Mucosa of stomach (tissue), 1 donor: ENCODE measurements at regions not wholly inside any gene's neighbourhood (a gene's known extent, or its start where the extent isn't known, plus 50 kb on each side); places are given as distances from the start of the nearest gene placed in this dataset.

ENCODE experiments used
- H3K27me3 ChIP-seq: one replicate; pipeline ENCODE4 v1.7.0; 2013; ENCODE audit warnings: mild to moderate bottlenecking, low read length; ENCODE audit not compliant: control insufficient read depth, insufficient read depth
- H3K36me3 ChIP-seq: one replicate; pipeline ENCODE4 v1.7.0; 2013; ENCODE audit warnings: low read length; ENCODE audit not compliant: control insufficient read depth, insufficient read depth
- H3K4me1 ChIP-seq: one replicate; pipeline ENCODE4 v1.7.0; 2013; ENCODE audit warnings: mild to moderate bottlenecking, low read length; ENCODE audit not compliant: control insufficient read depth, insufficient read depth
- H3K4me3 ChIP-seq: one replicate; pipeline ENCODE4 v1.7.0; 2013; ENCODE audit warnings: low read length
- H3K9ac ChIP-seq: one replicate; pipeline ENCODE4 v1.7.0; 2013; ENCODE audit warnings: mild to moderate bottlenecking, low read length, moderate library complexity
- H3K9me3 ChIP-seq: one replicate; pipeline ENCODE4 v1.7.0; 2013; ENCODE audit warnings: mild to moderate bottlenecking, low read length, moderate library complexity; ENCODE audit not compliant: control insufficient read depth
- donor health status: Pancreatic carcinoma.

DNA sequence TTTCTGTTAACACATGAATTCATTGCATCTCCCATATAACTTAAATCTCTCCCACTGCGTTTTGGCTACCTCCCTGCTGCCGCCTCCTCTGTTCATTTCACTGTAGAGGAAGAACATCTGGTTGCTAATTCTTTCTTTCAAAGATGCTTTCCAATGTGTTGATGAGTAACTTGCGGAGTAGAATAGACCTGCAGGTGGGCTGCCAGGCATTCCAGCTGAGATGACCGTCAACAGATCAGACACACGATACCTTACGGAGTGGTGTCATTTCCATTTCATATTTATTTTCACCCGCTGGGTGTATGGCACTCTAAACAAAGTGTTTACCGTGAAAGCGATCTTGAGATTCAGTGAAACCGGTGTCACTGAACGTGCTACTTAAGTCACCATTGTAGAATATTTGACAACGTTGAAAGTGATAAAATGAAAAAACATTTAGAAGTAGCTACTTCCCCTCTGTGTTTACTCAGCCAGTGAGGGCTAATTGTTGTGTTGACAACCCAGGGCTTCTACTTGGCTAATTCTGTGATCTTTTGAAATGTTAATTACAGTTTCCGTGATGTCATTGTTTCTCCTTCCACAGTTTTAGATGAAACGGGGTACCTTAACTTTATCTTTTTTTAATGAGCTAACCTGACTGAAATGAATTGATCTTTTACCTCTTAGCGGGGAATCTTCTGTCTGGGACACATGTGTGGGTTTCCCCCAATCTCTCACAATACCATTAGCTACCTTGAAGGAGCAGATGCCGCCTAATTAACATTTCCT, 228.5 kb upstream of the ARGLU1 start:
- peak overlapping the region; percentile 14 for H3K4me3 ChIP-seq

DNA sequence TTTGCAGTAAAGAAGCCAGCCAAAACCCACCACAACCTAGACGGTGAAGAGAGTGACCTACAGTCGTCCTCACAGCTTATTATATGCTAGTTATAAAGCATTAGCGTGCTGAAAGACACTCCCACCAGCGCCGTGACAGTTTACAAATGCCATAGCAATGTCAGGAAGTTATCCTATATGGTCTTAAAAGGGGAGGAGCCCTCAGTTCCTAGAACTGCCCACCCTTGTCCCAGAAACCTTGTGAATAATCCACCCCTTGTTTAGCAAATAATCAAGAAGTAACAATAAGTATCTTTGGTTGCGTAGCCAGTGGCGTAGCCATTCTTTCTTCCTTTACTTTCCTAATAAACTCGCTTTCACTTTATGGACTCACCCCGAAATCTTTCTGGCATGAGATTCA, 227.9 kb upstream of the ARGLU1 start:
- Histone ChIP-seq H3K36me3 (no peaks in the 10 kb centered on the region), H3K9me3 (no peaks in the 10 kb centered on the region), H3K27me3 (no peaks in the 10 kb centered on the region), H3K9ac (no peak overlapping the region), H3K4me1 (no peaks in the 10 kb centered on the region), H3K4me3 (peak overlapping the region; percentile 14)

More for the DNA sequence above, 228.5 kb upstream of the ARGLU1 start:
- Histone ChIP-seq H3K4me1 (no peaks in the 10 kb centered on the region), H3K27me3 (no peaks in the 10 kb centered on the region), H3K9me3 (no peaks in the 10 kb centered on the region), H3K36me3 (no peaks in the 10 kb centered on the region), H3K9ac (no peak overlapping the region)

DNA sequence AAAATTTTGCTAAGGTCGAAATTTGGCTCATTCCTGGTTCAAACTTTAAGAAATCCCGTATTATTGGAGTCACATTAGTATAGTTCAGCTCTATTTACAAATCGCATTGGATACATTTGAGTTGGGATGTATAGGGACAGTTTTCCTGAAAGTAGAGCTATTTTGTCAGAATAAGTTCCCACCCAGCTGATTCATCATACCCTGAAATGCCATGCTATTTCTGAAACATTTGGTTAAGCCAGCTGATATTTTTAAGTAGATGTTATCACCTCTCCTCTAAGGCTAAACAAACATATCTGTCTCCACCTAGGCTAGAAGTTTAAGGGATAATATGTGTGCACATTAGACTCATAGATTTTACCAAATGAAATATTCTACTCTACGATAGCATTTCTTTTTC, 226.2 kb upstream of the ARGLU1 start:
- no peaks in the 10 kb centered on the region for H3K4me1 ChIP-seq
- H3K4me3 ChIP-seq: no peak overlapping the region
- no peaks in the 10 kb centered on the region for H3K9me3 ChIP-seq
- H3K36me3 ChIP-seq: no peaks in the 10 kb centered on the region
- H3K27me3 ChIP-seq: no peaks in the 10 kb centered on the region
- no peak overlapping the region for H3K9ac ChIP-seq

DNA sequence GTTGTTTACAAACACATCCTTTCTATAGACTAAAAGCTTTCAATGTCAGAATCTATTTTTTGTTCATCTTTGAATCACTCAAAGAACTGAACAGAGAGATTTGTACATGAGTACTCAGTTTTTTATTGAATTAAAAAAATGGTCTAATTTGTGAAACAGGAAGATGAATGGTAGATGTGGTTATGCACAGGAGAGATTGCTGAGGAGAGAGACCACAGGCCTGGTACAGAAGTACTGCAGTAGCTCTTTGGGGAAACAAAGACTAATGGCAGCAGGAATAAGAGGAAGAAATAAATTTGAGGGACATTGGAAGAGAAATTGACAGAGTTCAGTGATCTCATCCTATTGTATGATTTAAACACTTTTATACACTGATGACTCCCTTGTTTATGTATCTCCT, 222.0 kb upstream of the ARGLU1 start:
- Histone ChIP-seq H3K4me1 (no peaks in the 10 kb centered on the region), H3K4me3 (no peak overlapping the region), H3K36me3 (no peaks in the 10 kb centered on the region), H3K9me3 (no peaks in the 10 kb centered on the region), H3K27me3 (no peaks in the 10 kb centered on the region), H3K9ac (no peak overlapping the region)

DNA sequence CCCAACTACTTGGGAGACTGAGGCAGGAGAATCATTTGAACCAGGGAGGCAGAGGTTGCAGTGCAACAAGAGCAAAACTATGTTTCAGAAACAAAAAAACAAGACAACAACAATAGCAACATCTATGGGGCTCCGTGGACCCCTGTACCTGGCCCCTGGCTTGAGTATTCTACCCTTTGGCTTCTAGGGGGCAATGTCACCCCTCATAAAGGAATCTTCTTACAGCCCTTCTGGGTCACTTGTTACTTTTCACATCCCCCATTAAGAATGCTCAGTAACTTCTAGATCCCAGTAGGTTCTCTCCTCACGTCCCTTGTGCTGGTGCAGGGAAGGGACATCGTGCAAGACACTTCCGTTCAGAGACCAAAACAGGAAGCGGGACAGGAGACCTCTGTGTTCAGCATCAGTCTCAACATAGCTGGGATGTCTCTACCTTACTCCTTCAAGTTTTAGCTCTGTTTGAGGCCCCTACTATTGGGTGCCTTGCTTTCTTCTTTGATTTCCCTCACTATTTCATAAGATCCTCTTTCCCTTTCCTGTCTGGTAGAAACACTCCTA, 218.1 kb upstream of the ARGLU1 start:
- Histone ChIP-seq H3K4me3 (no peak overlapping the region), H3K4me1 (no peaks in the 10 kb centered on the region)

DNA sequence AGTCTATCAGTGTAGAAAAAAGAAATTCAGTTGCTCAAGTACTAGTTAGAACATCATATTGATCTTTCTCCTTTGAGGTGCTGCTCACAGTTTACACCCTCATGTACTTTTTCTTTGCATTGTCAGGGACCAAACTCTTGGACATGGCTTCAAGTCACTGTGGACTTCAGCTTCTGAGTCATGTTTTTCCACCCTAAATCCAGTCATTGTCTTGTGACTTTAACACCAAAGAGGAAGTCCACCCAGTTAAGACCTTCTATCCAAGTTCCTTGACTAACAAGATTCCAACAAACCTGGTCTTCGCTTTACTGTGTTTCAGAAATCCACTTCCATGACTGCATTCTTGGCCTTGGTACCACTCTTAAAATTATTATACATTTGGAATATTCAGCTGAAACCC, 206.7 kb upstream of the ARGLU1 start:
- no peaks in the 10 kb centered on the region for H3K36me3 ChIP-seq
- H3K9ac ChIP-seq: no peak overlapping the region
- H3K4me3 ChIP-seq: no peak overlapping the region
- no peaks in the 10 kb centered on the region for H3K27me3 ChIP-seq
- H3K9me3 ChIP-seq: no peaks in the 10 kb centered on the region
- no peaks in the 10 kb centered on the region for H3K4me1 ChIP-seq

More for the DNA sequence above, 218.1 kb upstream of the ARGLU1 start:
- Histone ChIP-seq H3K9ac (no peak overlapping the region), H3K27me3 (no peaks in the 10 kb centered on the region), H3K9me3 (no peaks in the 10 kb centered on the region), H3K36me3 (no peaks in the 10 kb centered on the region)

DNA sequence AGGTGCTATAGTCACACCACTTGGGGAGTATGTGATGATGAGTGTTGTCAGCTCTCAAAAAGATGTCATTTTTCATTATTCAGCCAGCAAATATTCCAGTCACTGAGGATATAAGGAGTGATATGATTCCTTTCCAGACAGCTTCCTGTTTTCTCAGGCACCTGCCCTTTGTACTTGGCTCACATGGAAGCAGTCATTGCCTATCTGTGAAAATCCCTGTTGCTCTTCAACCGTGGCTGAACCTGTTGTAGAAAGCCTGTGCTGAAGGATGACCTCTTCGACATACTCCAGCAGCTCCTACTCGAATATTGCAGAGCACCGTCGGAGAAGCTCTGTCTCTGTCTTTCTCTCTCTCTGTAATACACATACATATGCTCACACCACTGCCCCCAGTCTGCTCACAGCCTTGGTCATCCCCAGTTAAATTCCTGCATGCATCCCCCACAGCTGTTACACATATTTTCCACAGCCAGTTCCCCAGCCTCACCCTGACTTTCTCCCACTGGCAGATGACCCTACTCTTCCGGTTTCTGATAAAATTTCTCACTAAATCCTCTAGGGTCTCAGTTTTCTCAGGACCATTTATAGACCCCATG, 204.2 kb upstream of the ARGLU1 start:
- Histone ChIP-seq H3K4me3 (no peak overlapping the region), H3K9me3 (no peaks in the 10 kb centered on the region), H3K36me3 (no peaks in the 10 kb centered on the region), H3K27me3 (no peaks in the 10 kb centered on the region), H3K9ac (no peak overlapping the region), H3K4me1 (no peaks in the 10 kb centered on the region)

DNA sequence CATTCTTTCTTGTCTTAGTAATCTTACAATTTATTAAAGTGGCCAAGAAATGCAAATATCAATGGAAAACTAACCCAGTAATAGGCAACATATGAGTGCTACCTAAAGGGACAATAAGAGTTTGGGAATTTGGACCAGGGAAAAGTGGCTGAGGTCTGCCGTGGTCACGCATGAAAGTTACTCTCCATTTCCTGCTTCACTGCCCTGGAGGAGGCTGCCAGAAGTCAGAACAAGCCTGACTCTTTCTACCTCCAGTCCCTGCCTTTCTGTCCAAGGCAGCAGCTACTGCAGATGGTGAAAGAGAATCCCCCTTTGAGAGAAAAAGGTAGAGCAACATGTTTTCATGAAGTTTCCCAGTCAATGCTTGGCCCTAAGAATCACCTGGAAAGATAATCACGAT, 201.1 kb upstream of the ARGLU1 start:
- H3K4me1 ChIP-seq: no peaks in the 10 kb centered on the region
- H3K27me3 ChIP-seq: no peaks in the 10 kb centered on the region
- H3K36me3 ChIP-seq: no peaks in the 10 kb centered on the region
- H3K9me3 ChIP-seq: no peaks in the 10 kb centered on the region
- H3K9ac ChIP-seq: no peak overlapping the region
- no peak overlapping the region for H3K4me3 ChIP-seq

DNA sequence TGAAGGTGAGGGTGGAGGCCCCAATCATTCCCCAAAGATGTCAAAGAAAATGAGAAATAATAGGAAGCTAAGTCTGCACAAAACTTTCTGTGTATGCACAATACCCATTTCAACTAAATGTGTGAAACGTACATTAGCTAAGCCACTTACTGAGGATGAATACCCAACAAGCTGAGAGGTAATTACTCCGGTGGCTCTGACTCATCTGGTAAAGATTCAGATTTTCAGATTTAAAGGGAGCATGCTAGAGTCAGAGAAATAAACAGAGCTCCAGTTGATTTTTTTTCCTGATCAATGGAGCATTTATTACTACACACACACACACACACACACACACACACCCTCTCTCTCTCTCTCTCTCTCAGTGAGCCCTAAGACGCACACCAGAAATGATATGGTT, 194.8 kb upstream of the ARGLU1 start:
- H3K4me1 ChIP-seq: no peaks in the 10 kb centered on the region
- no peaks in the 10 kb centered on the region for H3K9me3 ChIP-seq
- no peak overlapping the region for H3K4me3 ChIP-seq
- H3K36me3 ChIP-seq: no peaks in the 10 kb centered on the region
- no peak overlapping the region for H3K9ac ChIP-seq
- H3K27me3 ChIP-seq: no peaks in the 10 kb centered on the region

DNA sequence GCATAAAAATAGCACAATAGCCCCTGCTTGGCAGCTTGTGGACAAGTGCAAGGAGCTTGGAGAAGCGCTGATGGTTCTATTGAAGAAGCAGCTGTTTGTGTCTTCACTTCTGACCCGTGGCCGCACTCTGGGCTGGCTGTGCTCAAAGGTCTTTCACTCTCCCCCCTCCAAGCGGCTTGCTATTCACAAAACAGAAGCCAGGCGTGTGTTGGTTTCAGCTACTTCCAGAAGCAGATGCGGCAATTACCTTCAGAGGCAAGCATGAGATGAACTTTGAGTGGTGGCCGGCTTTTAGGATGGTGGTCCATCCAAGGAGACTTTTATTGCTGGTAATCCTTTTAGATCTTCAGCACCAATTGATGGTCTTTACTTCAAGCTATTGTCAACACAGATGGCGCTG, 188.5 kb upstream of the ARGLU1 start:
- no peak overlapping the region for H3K4me3 ChIP-seq
- H3K9me3 ChIP-seq: no peaks in the 10 kb centered on the region
- H3K27me3 ChIP-seq: no peaks in the 10 kb centered on the region

DNA sequence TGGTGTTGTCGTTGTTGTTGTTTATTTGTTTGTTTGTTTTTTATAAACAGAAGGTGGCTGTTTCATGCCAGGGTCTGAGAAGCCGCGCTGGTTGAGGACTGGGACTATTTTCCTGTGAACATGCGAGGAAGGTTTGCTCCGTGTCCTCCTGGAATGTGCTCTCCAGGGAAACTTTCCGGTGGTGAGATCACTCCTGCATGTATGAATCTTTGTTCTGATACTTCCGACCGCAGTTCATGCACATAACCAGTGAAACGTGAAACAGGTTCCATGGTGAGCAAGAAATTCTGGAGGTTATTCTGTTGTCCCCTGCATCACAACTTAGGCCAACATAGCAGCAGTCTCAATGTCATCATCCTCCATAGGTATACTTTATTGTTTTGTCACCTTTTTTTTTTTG, 187.6 kb upstream of the ARGLU1 start:
- Histone ChIP-seq H3K9me3 (no peaks in the 10 kb centered on the region), H3K36me3 (no peaks in the 10 kb centered on the region), H3K27me3 (no peaks in the 10 kb centered on the region), H3K4me1 (no peaks in the 10 kb centered on the region), H3K4me3 (no peak overlapping the region), H3K9ac (no peak overlapping the region)

More for the DNA sequence above, 188.5 kb upstream of the ARGLU1 start:
- H3K36me3 ChIP-seq: no peaks in the 10 kb centered on the region
- H3K9ac ChIP-seq: no peak overlapping the region
- H3K4me1 ChIP-seq: no peaks in the 10 kb centered on the region

DNA sequence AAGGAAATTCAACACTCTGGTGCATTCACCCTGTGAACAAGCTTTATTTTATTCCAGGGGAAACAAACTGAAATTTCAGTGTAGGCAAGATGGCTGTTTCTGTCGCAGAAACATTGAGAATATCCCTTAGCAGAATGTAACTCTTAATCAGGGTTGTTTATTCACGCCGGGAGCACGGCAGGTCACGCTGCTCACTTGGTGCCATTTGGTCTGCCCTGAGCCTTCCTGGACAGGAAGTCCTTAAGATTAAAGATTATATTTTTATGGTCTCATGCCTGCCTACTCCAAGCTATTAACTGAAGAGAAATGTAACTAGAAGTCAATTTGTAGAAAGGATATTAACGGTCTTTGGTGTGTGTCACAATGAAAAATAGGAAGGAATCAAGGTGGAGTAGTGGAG, 185.3 kb upstream of the ARGLU1 start:
- no peak overlapping the region for H3K9ac ChIP-seq
- no peak overlapping the region for H3K4me3 ChIP-seq
- H3K9me3 ChIP-seq: no peaks in the 10 kb centered on the region
- no peaks in the 10 kb centered on the region for H3K4me1 ChIP-seq
- no peaks in the 10 kb centered on the region for H3K27me3 ChIP-seq
- no peaks in the 10 kb centered on the region for H3K36me3 ChIP-seq
